ENCODE measurements at regions not wholly inside any gene's neighbourhood (a gene's known extent, or its start where the extent isn't known, plus 50 kb on each side); places are given as distances from the start of the nearest gene placed in this dataset.

DNA sequence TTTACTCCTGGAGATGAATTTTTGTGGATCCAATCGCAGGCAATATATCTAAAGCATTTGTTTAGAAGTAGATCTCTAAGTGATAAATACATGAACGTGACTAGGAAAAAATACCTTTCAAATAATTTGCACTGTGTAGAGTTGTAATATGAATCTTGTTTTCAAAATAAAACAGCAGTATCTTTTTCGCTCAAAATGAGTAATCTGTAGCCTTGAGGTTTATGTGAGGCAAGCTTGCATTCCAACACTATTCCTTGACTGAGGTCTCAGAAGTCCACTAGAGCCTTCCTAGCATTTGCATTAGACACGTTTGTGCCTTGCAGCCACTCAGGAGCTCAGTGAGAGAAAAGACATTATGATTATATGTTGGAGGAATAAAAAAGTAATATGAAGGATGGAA, 138.3 kb upstream of the ROBO1 start:
- DNase-seq (ENCODE audit: low read depth in 1 of 2, low spot score in 1 of 2) (no peak), FAIRE-seq (no peak), ATAC-seq (no peak)
- Histone ChIP-seq H3K9me3 (no peaks in the 10 kb centered on the region), H3K4me3 (no peak overlapping the region), H3K4me2 (no peak overlapping the region), H3K4me1 (no peaks in the 10 kb centered on the region), H3K27ac (no peak overlapping the region)
- CTCF ChIA-PET: no interaction called here
- TF ChIP-seq CBX8 (IDR thresholded peaks at IDR 0.05) (no peak), KDM1A (IDR thresholded peaks at IDR 0.05; ENCODE audit: low read depth) (no peak), CHD4 (IDR thresholded peaks at IDR 0.05; ENCODE audit: borderline replicate concordance) (no peak), RFX5 (IDR thresholded peaks at IDR 0.05) (no peak), CHD2 (IDR thresholded peaks at IDR 0.05; ENCODE audit: low read length, partially characterized antibody) (no peak), FOSL2 (IDR thresholded peaks at IDR 0.05) (no peak), FOSL2 (CRISPR knock-in tag; IDR thresholded peaks at IDR 0.05) (no peak), MYC (IDR thresholded peaks at IDR 0.05; ENCODE audit: borderline replicate concordance, low read length) (no peak), RARB (CRISPR knock-in tag; IDR thresholded peaks at IDR 0.05) (no peak), RCOR1 (IDR thresholded peaks at IDR 0.05; ENCODE audit: low read depth, low read length) (no peak), JUNB (IDR thresholded peaks at IDR 0.05) (no peak), FOXS1 (CRISPR knock-in tag; IDR thresholded peaks at IDR 0.05) (no peak), MAFK (IDR thresholded peaks at IDR 0.05; ENCODE audit: partially characterized antibody) (no peak)
- TF ChIP-seq, protein P1, sequence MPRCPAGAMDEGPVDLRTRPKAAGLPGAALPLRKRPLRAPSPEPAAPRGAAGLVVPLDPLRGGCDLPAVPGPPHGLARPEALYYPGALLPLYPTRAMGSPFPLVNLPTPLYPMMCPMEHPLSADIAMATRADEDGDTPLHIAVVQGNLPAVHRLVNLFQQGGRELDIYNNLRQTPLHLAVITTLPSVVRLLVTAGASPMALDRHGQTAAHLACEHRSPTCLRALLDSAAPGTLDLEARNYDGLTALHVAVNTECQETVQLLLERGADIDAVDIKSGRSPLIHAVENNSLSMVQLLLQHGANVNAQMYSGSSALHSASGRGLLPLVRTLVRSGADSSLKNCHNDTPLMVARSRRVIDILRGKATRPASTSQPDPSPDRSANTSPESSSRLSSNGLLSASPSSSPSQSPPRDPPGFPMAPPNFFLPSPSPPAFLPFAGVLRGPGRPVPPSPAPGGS (IDR thresholded peaks at IDR 0.05): no peak
- TF ChIP-seq, protein P2, sequence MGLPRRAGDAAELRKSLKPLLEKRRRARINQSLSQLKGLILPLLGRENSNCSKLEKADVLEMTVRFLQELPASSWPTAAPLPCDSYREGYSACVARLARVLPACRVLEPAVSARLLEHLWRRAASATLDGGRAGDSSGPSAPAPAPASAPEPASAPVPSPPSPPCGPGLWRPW (IDR thresholded peaks at IDR 0.05): no peak
- TF ChIP-seq, protein P3, sequence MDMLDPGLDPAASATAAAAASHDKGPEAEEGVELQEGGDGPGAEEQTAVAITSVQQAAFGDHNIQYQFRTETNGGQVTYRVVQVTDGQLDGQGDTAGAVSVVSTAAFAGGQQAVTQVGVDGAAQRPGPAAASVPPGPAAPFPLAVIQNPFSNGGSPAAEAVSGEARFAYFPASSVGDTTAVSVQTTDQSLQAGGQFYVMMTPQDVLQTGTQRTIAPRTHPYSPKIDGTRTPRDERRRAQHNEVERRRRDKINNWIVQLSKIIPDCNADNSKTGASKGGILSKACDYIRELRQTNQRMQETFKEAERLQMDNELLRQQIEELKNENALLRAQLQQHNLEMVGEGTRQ (IDR thresholded peaks at IDR 0.05): no peak
- 19% methylated on average over 4 of the region's 4 CpGs for WGBS (ENCODE audit: missing lambda C conversion rate)
- POLR2A ChIA-PET: no interaction called here

DNA sequence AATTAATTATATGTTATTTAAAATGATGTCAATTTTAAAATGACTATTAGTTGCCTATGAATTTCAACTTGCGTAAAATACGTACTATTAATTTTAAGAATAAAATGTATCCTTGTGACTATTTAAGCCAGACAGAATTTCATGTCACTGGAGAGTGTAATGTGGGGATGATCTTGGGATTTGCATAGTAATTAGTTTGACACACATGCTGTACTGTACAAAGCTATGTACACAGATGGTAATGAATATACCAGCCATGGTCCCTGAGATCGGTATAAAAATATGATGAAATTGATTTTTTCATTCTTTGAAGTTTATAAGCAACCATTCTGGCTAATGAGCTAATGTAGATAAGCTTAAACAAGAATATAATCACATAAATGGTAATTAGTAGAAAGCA, 134.4 kb upstream of the ROBO1 start:
- no peak for FAIRE-seq
- DNase-seq (ENCODE audit: low read depth in 1 of 2, low spot score in 1 of 2): no peak
- Histone ChIP-seq H3K4me1 (no peaks in the 10 kb centered on the region), H3K4me2 (no peak overlapping the region), H3K4me3 (no peak overlapping the region), H3K9me3 (no peaks in the 10 kb centered on the region), H3K27ac (no peak overlapping the region)
- CTCF ChIA-PET: no interaction called here
- POLR2A ChIA-PET: no interaction called here
- WGBS (ENCODE audit: missing lambda C conversion rate): 67% methylated on average over 3 of the region's 3 CpGs
- no peak for ATAC-seq
- no peak for TF ChIP-seq CBX8 (IDR thresholded peaks at IDR 0.05)
- TF ChIP-seq HEYL (CRISPR knock-in tag; IDR thresholded peaks at IDR 0.05): no peak
- no peak for TF ChIP-seq RCOR1 (IDR thresholded peaks at IDR 0.05; ENCODE audit: low read depth, low read length)
- TF ChIP-seq BHLHE40 (IDR thresholded peaks at IDR 0.05; ENCODE audit: low read depth, low read length): no peak
- no peak for TF ChIP-seq PHF8 (IDR thresholded peaks at IDR 0.05; ENCODE audit: borderline replicate concordance, low read depth)
- no peak for TF ChIP-seq CHD2 (IDR thresholded peaks at IDR 0.05; ENCODE audit: low read length, partially characterized antibody)
- TF ChIP-seq RNF2 (IDR thresholded peaks at IDR 0.05; ENCODE audit: borderline replicate concordance, low read depth): no peak
- no peak for TF ChIP-seq KDM5A (IDR thresholded peaks at IDR 0.05)
- TF ChIP-seq, protein P4, sequence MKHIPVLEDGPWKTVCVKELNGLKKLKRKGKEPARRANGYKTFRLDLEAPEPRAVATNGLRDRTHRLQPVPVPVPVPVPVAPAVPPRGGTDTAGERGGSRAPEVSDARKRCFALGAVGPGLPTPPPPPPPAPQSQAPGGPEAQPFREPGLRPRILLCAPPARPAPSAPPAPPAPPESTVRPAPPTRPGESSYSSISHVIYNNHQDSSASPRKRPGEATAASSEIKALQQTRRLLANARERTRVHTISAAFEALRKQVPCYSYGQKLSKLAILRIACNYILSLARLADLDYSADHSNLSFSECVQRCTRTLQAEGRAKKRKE (CRISPR knock-in tag; IDR thresholded peaks at IDR 0.05; ENCODE audit: low read depth): no peak
- no peak for TF ChIP-seq POLR2A (IDR thresholded peaks at IDR 0.05; ENCODE audit: low read length)
- TF ChIP-seq MYC (IDR thresholded peaks at IDR 0.05; ENCODE audit: borderline replicate concordance, low read length): no peak

DNA sequence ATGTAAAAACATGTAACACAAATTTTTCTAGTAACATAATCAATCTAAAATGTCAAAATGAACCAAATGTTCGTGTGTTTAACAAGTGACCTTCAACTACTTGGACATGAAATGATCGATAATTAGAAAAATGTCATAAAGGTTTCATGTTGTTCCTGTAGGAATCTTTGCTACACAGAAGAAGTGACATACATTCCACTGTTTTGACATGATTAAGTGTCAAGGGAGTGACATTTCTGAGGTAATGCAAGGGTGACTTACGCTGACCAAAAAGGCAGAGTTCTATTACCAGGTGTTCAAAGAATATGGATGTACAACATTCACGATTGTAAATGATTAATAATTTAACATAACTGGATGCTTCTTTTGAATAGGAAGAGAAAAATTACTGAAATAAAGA, 131.1 kb upstream of the ROBO1 start:
- H3K4me2 ChIP-seq: no peak overlapping the region
- no peak for DNase-seq (ENCODE audit: low read depth in 1 of 2, low spot score in 1 of 2)
- FAIRE-seq: no peak
- H3K9me3 ChIP-seq: no peaks in the 10 kb centered on the region
- POLR2A ChIA-PET: no interaction called here
- ATAC-seq: no peak
- no peak overlapping the region for H3K27ac ChIP-seq
- CTCF ChIA-PET: no interaction called here
- 21% methylated on average over 4 of the region's 4 CpGs for WGBS (ENCODE audit: missing lambda C conversion rate)
- no peaks in the 10 kb centered on the region for H3K4me1 ChIP-seq
- no peak for TF ChIP-seq POLR2A (IDR thresholded peaks at IDR 0.05; ENCODE audit: low read length)
- no peak for TF ChIP-seq ESRRA (IDR thresholded peaks at IDR 0.05; ENCODE audit: borderline replicate concordance, low read length)
- TF ChIP-seq, protein P5, sequence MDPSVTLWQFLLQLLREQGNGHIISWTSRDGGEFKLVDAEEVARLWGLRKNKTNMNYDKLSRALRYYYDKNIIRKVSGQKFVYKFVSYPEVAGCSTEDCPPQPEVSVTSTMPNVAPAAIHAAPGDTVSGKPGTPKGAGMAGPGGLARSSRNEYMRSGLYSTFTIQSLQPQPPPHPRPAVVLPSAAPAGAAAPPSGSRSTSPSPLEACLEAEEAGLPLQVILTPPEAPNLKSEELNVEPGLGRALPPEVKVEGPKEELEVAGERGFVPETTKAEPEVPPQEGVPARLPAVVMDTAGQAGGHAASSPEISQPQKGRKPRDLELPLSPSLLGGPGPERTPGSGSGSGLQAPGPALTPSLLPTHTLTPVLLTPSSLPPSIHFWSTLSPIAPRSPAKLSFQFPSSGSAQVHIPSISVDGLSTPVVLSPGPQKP (IDR thresholded peaks at IDR 0.05; ENCODE audit: low read depth, low read length): no peak
- no peak for TF ChIP-seq HOXA7 (CRISPR knock-in tag; IDR thresholded peaks at IDR 0.05)
- no peak for TF ChIP-seq GATA3 (IDR thresholded peaks at IDR 0.05; ENCODE audit: borderline replicate concordance)
- TF ChIP-seq, protein P4 (CRISPR knock-in tag; IDR thresholded peaks at IDR 0.05; ENCODE audit: low read depth): no peak
- no peak for TF ChIP-seq NPAS2 (CRISPR knock-in tag; IDR thresholded peaks at IDR 0.05; ENCODE audit: borderline replicate concordance)
- TF ChIP-seq JUN (IDR thresholded peaks at IDR 0.05): no peak
- TF ChIP-seq RCOR1 (IDR thresholded peaks at IDR 0.05; ENCODE audit: low read depth, low read length): no peak
- TF ChIP-seq, protein P6, sequence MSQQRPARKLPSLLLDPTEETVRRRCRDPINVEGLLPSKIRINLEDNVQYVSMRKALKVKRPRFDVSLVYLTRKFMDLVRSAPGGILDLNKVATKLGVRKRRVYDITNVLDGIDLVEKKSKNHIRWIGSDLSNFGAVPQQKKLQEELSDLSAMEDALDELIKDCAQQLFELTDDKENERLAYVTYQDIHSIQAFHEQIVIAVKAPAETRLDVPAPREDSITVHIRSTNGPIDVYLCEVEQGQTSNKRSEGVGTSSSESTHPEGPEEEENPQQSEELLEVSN (IDR thresholded peaks at IDR 0.05; ENCODE audit: borderline replicate concordance, low read depth): no peak
- TF ChIP-seq ZNF302 (CRISPR knock-in tag; IDR thresholded peaks at IDR 0.05): no peak
- no peak overlapping the region for H3K4me3 ChIP-seq

All from A549 (cell line).